ENCODE measurements at regions not wholly inside any gene's neighbourhood (a gene's known extent, or its start where the extent isn't known, plus 50 kb on each side); places are given as distances from the start of the nearest gene placed in this dataset.

DNA sequence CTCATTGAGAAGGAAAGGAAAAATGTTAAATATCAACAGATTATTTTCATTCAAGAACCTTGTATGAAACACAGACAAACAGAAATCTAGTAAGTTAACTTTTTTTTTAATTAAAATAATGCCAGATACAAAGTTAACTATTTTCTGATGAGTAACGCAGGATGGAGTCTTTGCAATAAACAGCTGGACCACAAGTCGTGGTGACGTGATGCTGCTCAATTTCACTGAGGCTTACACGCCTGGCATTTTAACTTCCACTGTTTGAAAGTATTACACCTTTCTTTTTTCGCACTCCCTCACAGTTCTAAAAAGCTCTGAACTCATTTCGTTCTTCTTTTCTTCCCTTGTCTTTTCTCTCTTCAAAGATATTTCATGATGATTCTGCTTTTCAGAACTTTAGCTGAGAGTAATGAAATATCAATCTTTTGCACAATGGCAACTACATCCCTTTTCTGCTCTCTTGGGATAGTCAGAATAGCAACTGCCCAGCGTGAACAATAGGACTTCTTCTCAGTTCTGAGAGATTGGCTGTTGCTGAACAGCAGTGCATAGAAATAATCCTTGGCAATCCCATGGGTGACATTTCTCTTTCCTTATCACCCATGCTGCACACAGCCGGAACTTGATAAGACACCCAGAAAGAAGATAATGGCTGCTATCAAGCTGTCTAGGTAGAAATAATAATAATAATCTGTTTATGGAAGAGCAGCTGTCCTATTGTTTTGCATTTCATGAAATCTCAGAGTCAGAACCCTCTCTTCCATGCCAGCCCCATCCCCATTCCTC is 160.5 kb downstream of the BTG1 start:
- DNase-seq (ENCODE audit: insufficient read length, low spot score) (no peak), FAIRE-seq (no peak)
- TF ChIP-seq POLR2AphosphoS5 (IDR thresholded peaks at IDR 0.05; ENCODE audit: low read depth, low read length), result no peak
- no peak for TF ChIP-seq TAF1 (IDR thresholded peaks at IDR 0.05; ENCODE audit: low read depth, low read length)
- no peak for TF ChIP-seq SPI1 (IDR thresholded peaks at IDR 0.05; ENCODE audit: low read depth, low read length)
- TF ChIP-seq POLR2A (IDR thresholded peaks at IDR 0.05; ENCODE audit: low read depth, low read length), result no peak
- no peak for TF ChIP-seq POU2F2 (IDR thresholded peaks at IDR 0.05; ENCODE audit: low read depth, low read length)
- TF ChIP-seq PAX5 (IDR thresholded peaks at IDR 0.05; ENCODE audit: insufficient read depth, low read length, severe bottlenecking), result no peak

DNA sequence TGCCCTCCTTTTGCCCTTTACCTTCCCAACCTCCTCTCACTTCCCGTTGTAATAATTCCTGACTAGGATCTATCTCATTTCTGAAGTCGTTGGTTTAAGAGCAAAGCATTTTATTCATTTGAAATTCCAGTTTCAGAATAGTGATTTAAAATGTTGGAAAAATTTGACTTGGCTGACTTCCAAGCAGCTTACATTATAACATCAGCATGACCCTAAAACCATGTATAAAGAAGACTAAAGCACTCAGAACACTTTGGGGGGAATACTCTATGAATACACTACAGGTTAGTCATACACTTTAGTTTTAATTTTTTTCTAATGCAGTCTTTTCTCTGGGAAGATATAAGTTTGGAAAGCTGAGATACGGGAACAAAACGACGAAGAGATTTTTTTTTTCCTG is 161.1 kb downstream of the BTG1 start:
- no peak for DNase-seq (ENCODE audit: insufficient read length, low spot score)
- TF ChIP-seq PAX5 (IDR thresholded peaks at IDR 0.05; ENCODE audit: insufficient read depth, low read length, severe bottlenecking), result no peak
- no peak for FAIRE-seq

DNA sequence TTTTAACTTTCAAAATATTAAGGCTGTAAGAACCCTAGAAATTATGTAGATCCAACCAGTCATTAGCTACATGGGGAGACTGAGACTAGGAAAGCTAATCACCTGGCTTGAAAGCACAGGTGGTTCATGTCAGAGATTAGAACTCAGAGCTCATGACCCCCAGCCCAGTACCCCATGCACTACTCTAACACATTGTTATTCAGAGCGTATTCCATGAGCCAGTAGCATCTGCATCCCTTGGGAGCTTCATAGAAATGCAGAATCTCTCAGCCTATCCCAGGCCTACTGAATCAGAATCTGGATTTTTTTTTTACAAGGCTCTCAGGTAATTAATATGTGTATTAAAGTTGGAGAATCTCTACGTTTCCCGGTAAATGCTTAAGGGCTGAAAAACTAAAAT is 161.7 kb downstream of the BTG1 start:
- TF ChIP-seq POLR2AphosphoS5 (IDR thresholded peaks at IDR 0.05; ENCODE audit: low read depth, low read length) (no peak), POU2F2 (IDR thresholded peaks at IDR 0.05; ENCODE audit: low read depth, low read length) (no peak)
- FAIRE-seq (no peak), DNase-seq (ENCODE audit: insufficient read length, low spot score) (no peak)

DNA sequence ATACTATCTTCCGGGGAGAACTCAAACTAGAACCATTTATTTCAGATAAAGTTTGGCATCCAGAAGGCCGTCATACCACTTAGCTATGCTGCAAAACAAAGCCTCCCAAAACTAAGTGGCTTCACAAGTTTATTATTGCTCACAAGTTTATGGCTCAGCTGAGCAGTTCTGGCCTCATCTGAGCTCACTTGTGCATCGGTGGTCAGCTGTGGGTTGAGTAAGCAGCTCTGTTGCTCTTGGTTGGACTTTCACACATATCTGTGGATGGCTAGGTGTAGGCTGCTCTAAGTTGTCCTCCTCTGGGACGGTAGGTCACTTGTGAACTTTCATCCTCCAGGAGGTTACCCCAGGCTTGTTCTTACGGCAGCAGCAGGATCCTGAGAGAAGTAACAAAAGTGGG is 162.7 kb downstream of the BTG1 start:
- FAIRE-seq (no peak), DNase-seq (ENCODE audit: insufficient read length, low spot score) (no peak)
- TF ChIP-seq SPI1 (IDR thresholded peaks at IDR 0.05; ENCODE audit: low read depth, low read length) (no peak), TAF1 (IDR thresholded peaks at IDR 0.05; ENCODE audit: low read depth, low read length) (no peak), POLR2AphosphoS5 (IDR thresholded peaks at IDR 0.05; ENCODE audit: low read depth, low read length) (no peak), PAX5 (IDR thresholded peaks at IDR 0.05; ENCODE audit: insufficient read depth, low read length, severe bottlenecking) (no peak), POU2F2 (IDR thresholded peaks at IDR 0.05; ENCODE audit: low read depth, low read length) (no peak), POLR2A (IDR thresholded peaks at IDR 0.05; ENCODE audit: low read depth, low read length) (no peak)

DNA sequence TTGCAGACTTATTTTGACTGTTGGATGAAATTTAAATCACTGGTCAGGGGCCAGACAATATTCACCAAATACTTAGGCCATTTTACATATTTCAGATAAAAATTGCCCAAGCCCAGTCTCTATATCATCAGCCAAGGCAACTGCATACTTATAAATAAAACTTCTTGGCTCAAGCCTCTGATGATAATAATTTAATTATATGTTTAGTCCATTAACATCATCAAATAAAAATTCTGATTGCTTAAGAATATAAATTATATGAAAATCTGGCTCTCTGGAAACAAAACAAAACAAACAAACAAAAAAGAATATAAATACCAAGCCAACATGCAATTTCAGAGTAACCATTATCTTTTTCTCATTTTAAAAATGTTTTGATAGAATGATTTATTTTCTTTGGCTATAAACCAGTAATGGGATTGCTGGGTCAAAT is 165.2 kb downstream of the BTG1 start:
- TF ChIP-seq TAF1 (IDR thresholded peaks at IDR 0.05; ENCODE audit: low read depth, low read length) (no peak), POLR2AphosphoS5 (IDR thresholded peaks at IDR 0.05; ENCODE audit: low read depth, low read length) (no peak), POU2F2 (IDR thresholded peaks at IDR 0.05; ENCODE audit: low read depth, low read length) (no peak), SPI1 (IDR thresholded peaks at IDR 0.05; ENCODE audit: low read depth, low read length) (no peak), POLR2A (IDR thresholded peaks at IDR 0.05; ENCODE audit: low read depth, low read length) (no peak), PAX5 (IDR thresholded peaks at IDR 0.05; ENCODE audit: insufficient read depth, low read length, severe bottlenecking) (no peak)
- FAIRE-seq, result no peak
- DNase-seq (ENCODE audit: insufficient read length, low spot score), result no peak

DNA sequence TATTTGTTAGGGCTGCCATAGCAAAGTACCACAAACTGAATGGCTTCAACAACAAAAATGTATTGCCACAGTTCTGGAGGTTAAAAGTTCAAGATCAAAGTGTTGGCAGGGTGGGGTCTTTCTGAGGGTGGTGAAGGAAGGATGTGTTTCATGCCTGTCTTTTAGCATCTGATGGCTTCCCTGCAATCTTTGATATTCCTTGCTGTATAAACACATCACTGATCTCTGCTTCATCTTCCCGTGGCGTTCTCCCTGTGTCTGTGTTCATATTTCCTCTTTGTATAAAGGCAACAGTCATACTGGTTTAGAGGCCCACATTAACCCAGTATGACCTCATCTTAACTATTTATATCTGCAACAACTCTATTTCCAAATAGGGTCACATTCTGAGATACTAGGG is 167.5 kb downstream of the BTG1 start:
- DNase-seq (ENCODE audit: insufficient read length, low spot score), result no peak
- TF ChIP-seq POU2F2 (IDR thresholded peaks at IDR 0.05; ENCODE audit: low read depth, low read length) (no peak), SPI1 (IDR thresholded peaks at IDR 0.05; ENCODE audit: low read depth, low read length) (no peak), TAF1 (IDR thresholded peaks at IDR 0.05; ENCODE audit: low read depth, low read length) (no peak), POLR2AphosphoS5 (IDR thresholded peaks at IDR 0.05; ENCODE audit: low read depth, low read length) (no peak), PAX5 (IDR thresholded peaks at IDR 0.05; ENCODE audit: insufficient read depth, low read length, severe bottlenecking) (no peak)
- FAIRE-seq, result no peak

DNA sequence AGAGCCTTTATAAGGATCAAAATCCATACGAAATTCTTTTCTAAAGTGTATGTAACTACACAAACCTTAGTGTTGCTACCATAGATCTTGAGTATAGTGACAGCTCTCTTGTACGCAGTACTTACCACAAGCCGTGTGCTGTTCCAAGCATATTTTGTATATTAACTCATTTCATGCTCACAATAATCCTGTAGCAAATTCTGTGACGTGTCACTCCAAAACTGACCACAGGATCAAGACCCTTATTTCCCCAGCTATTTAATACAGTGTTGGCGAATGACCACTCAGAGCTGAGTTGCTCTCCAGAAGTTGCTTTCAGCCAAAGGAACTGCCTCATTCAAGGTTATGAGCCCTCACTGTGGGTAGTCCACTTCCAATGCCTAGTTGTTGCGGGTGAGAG is 169.8 kb downstream of the BTG1 start:
- FAIRE-seq (no peak), DNase-seq (ENCODE audit: insufficient read length, low spot score) (no peak)
- TF ChIP-seq PAX5 (IDR thresholded peaks at IDR 0.05; ENCODE audit: insufficient read depth, low read length, severe bottlenecking) (no peak), POLR2A (IDR thresholded peaks at IDR 0.05; ENCODE audit: low read depth, low read length) (no peak), SPI1 (IDR thresholded peaks at IDR 0.05; ENCODE audit: low read depth, low read length) (no peak), TAF1 (IDR thresholded peaks at IDR 0.05; ENCODE audit: low read depth, low read length) (no peak), POU2F2 (IDR thresholded peaks at IDR 0.05; ENCODE audit: low read depth, low read length) (no peak), POLR2AphosphoS5 (IDR thresholded peaks at IDR 0.05; ENCODE audit: low read depth, low read length) (no peak)

DNA sequence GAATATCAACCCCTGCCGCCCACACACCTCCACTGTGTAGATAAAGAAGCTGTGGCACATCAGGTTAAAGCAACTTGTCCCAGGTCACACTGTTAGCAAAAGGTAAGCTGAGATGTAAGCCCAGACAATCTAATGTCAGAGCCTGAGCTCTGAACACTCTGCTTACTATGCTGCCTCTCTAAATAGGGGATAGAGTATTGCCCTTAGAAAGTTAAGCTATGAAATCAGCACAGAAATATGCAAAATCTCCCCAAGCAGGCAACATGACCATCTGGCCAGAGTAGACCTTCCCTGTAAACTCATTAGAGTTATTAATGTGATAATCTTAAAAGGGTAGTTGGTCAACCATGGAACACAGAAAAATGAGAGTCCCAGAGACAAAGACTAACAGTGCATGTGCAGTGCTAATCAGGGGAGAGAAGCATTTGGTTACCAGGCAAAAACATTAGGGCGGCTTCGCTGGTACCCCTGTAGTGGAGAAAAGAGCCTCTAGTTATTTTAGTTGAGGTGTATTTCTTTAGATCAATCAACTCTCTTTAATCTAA is 171.0 kb downstream of the BTG1 start:
- no peak for TF ChIP-seq POLR2AphosphoS5 (IDR thresholded peaks at IDR 0.05; ENCODE audit: low read depth, low read length)
- no peak for FAIRE-seq
- DNase-seq (ENCODE audit: insufficient read length, low spot score), result no peak

DNA sequence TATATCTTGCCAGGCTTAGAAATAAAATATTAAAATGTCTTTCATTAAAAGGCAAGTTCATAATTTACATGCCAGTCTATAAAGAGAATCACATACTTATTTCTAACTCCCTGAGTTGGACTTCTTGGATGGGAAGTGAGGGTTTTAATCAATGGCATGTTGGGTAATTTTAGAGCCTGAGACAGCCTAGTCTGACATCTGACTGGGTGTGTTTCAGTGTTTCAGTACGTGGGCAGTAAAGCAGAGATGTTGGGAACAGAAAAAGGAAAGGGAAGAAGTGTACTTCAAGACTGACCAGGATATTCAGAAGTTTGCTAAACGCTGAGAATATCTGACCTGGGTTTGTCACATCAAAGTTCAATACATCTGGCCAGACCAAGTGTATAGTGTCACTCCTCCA is 171.8 kb downstream of the BTG1 start:
- FAIRE-seq, result no peak
- TF ChIP-seq SPI1 (IDR thresholded peaks at IDR 0.05; ENCODE audit: low read depth, low read length) (no peak), POLR2AphosphoS5 (IDR thresholded peaks at IDR 0.05; ENCODE audit: low read depth, low read length) (no peak), PAX5 (IDR thresholded peaks at IDR 0.05; ENCODE audit: insufficient read depth, low read length, severe bottlenecking) (no peak), TAF1 (IDR thresholded peaks at IDR 0.05; ENCODE audit: low read depth, low read length) (no peak), POU2F2 (IDR thresholded peaks at IDR 0.05; ENCODE audit: low read depth, low read length) (no peak), POLR2A (IDR thresholded peaks at IDR 0.05; ENCODE audit: low read depth, low read length) (no peak)
- DNase-seq (ENCODE audit: insufficient read length, low spot score), result no peak

DNA sequence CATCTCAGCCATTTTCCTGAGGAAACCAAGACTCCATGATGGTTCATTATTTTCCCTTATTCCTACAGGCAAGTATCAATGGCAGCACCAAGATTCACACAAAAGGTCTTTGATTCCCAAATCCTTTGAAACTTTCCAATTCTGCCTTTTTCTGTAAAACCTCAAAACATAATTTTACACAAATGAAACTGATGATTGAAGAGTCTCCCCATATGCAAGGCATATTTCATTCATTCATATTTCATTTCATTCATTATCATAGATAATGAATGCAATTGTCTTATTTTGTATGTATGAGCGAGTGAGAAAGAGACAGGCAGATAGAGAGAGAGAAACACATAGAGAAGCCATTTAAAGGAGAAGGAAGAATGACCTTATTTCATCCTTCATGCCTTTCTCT is 172.8 kb downstream of the BTG1 start:
- DNase-seq (ENCODE audit: insufficient read length, low spot score), result no peak
- no peak for FAIRE-seq
- TF ChIP-seq POLR2AphosphoS5 (IDR thresholded peaks at IDR 0.05; ENCODE audit: low read depth, low read length) (no peak), TAF1 (IDR thresholded peaks at IDR 0.05; ENCODE audit: low read depth, low read length) (no peak), SPI1 (IDR thresholded peaks at IDR 0.05; ENCODE audit: low read depth, low read length) (no peak), POLR2A (IDR thresholded peaks at IDR 0.05; ENCODE audit: low read depth, low read length) (no peak), POU2F2 (IDR thresholded peaks at IDR 0.05; ENCODE audit: low read depth, low read length) (no peak), PAX5 (IDR thresholded peaks at IDR 0.05; ENCODE audit: insufficient read depth, low read length, severe bottlenecking) (no peak)

All from GM12891 (cell line).